Left colon (tissue), 2 donors: ENCODE measurements at regions not wholly inside any gene's neighbourhood (a gene's known extent, or its start where the extent isn't known, plus 50 kb on each side); places are given as distances from the start of the nearest gene placed in this dataset.

Experiments
- ATAC-seq: fragments of 200-7000 bp; cut with Tn5 transposase; one replicate; pipeline ENCODE4 v1.9.1; 2020; ENCODE audit warnings: mild to moderate bottlenecking, moderate library complexity
- DNase-seq, 2 donors: peaks; one replicate each; pipeline ENCODE4 v3.0.0-alpha.2; 2020
- intact Hi-C, 2 donors: fragments of 100-400 bp; cut with DNase I in 1 of 2; cut with micrococcal nuclease in 1 of 2; formaldehyde crosslinking; loops; one replicate each; pipeline versions ENCODE4 v1.11.2 to v1.14.0; 2022; cut with DNase I, micrococcal nuclease
- donor health status: DM: no; HTN: no; CAD: no.
- donor health status: DM: yes; HTN: yes; CAD: no.

- no peak for ATAC-seq
- no peak for DNase-seq
- intact Hi-C loops, result no loop called here
Observed at GRCh38 chr4:156659983-156660382, 311.6 kb downstream of the PDGFC start.

GRCh38 chr4:156659570-156659969 lies 312.0 kb downstream of the PDGFC start:
- intact Hi-C loops, result no loop called here
- DNase-seq (no peak), ATAC-seq (no peak)

- no peak for DNase-seq
- intact Hi-C loops, result no loop called here
- ATAC-seq, result no peak
Observed at GRCh38 chr4:156656896-156657295, 314.7 kb downstream of the PDGFC start.

GRCh38 chr4:156654410-156654809 lies 317.2 kb downstream of the PDGFC start:
- intact Hi-C loops, result no loop called here
- no peak for ATAC-seq

GRCh38 chr4:156643826-156644225 lies 327.8 kb downstream of the PDGFC start:
- intact Hi-C loops, result no loop called here
- DNase-seq (no peak), ATAC-seq (no peak)

More at GRCh38 chr4:156654410-156654809, 317.2 kb downstream of the PDGFC start:
- DNase-seq, result no peak

GRCh38 chr4:156642161-156642560 lies 329.4 kb downstream of the PDGFC start:
- no peak for DNase-seq
- intact Hi-C loops, result no loop called here
- ATAC-seq, result no peak

GRCh38 chr4:156638925-156639605 lies 332.5 kb downstream of the PDGFC start:
- DNase-seq (no peak), ATAC-seq (no peak)
- intact Hi-C loops, result no loop called here

- intact Hi-C loops, result no loop called here
- ATAC-seq, result no peak
- DNase-seq, result no peak
Observed at GRCh38 chr4:156638334-156638733, 333.3 kb downstream of the PDGFC start.

GRCh38 chr4:156636381-156636780 lies 335.2 kb downstream of the PDGFC start:
- intact Hi-C loops, result no loop called here
- no peak for ATAC-seq
- no peak for DNase-seq

- ATAC-seq, result no peak
- intact Hi-C loops, result no loop called here
- no peak for DNase-seq
Observed at GRCh38 chr4:156635051-156635450, 336.5 kb downstream of the PDGFC start.

GRCh38 chr4:156634612-156635011 lies 337.0 kb downstream of the PDGFC start:
- ATAC-seq (no peak), DNase-seq (no peak)
- intact Hi-C loops, result no loop called here

- DNase-seq (no peak), ATAC-seq (no peak)
- intact Hi-C loops, result no loop called here
Observed at GRCh38 chr4:156633847-156634246, 337.8 kb downstream of the PDGFC start.

- ATAC-seq, result no peak
- DNase-seq, result no peak
- intact Hi-C loops, result no loop called here
Observed at GRCh38 chr4:156628858-156629257, 342.7 kb downstream of the PDGFC start.

- intact Hi-C loops, result no loop called here
- ATAC-seq, result no peak
- no peak for DNase-seq
Observed at GRCh38 chr4:156623376-156623775, 348.2 kb downstream of the PDGFC start.

- ATAC-seq (no peak), DNase-seq (no peak)
- intact Hi-C loops, result no loop called here
Observed at GRCh38 chr4:156620786-156621185, 350.8 kb downstream of the PDGFC start.

GRCh38 chr4:156619154-156619934 lies 352.3 kb downstream of the PDGFC start:
- ATAC-seq (no peak), DNase-seq (no peak)
- intact Hi-C loops, result no loop called here

- intact Hi-C loops, result no loop called here
Observed at GRCh38 chr4:156615066-156615531, 356.5 kb downstream of the PDGFC start.

GRCh38 chr4:156614536-156614935 lies 357.1 kb downstream of the PDGFC start:
- ATAC-seq (no peak), DNase-seq (no peak)
- intact Hi-C loops, result no loop called here

More at GRCh38 chr4:156615066-156615531, 356.5 kb downstream of the PDGFC start:
- DNase-seq (no peak), ATAC-seq (no peak)

GRCh38 chr4:156609421-156609820 lies 362.2 kb downstream of the PDGFC start:
- ATAC-seq (no peak), DNase-seq (peak in 1 of 2 donors; percentile 9)

GRCh38 chr4:156608651-156609050 lies 362.9 kb downstream of the PDGFC start:
- ATAC-seq (no peak), DNase-seq (no peak)
- intact Hi-C loops, result no loop called here

More at GRCh38 chr4:156609421-156609820, 362.2 kb downstream of the PDGFC start:
- intact Hi-C loops, result no loop called here
